GM21381 (cell line): ENCODE measurements at regions not wholly inside any gene's neighbourhood (a gene's known extent, or its start where the extent isn't known, plus 50 kb on each side); places are given as distances from the start of the nearest gene placed in this dataset.
A peak's percentile ranks its signal among the peaks of the same experiment; 100 is the strongest.

Experiments
- ATAC-seq: cut with Tn5 transposase; IDR thresholded peaks from one replicate; pipeline ENCODE4 v1.9.1; 2021; ENCODE audit warnings: mild to moderate bottlenecking, moderate library complexity; ENCODE audit not compliant: unreplicated experiment

GRCh38 chr13:97057176-97057575 lies 62.9 kb upstream of the OXGR1 start:
- no peak for ATAC-seq

- ATAC-seq: no peak
These were observed 64.1 kb upstream of the OXGR1 start for GRCh38 chr13:97058391-97058790.

- no peak for ATAC-seq
These were observed 64.7 kb upstream of the OXGR1 start for GRCh38 chr13:97058926-97059325.

GRCh38 chr13:97067017-97067895 lies 73.0 kb upstream of the OXGR1 start:
- ATAC-seq: no peak

- no peak for ATAC-seq
These were observed 73.9 kb upstream of the OXGR1 start for GRCh38 chr13:97068151-97068550.

GRCh38 chr13:97069050-97069815 lies 75.0 kb upstream of the OXGR1 start:
- no peak for ATAC-seq

- no peak for ATAC-seq
These were observed 78.0 kb upstream of the OXGR1 start for GRCh38 chr13:97072297-97072696.

- ATAC-seq: no peak
These were observed 80.3 kb upstream of the OXGR1 start for GRCh38 chr13:97074618-97075017.

- no peak for ATAC-seq
These were observed 82.6 kb upstream of the OXGR1 start for GRCh38 chr13:97076898-97077297.

- ATAC-seq: no peak
These were observed 83.1 kb upstream of the OXGR1 start for GRCh38 chr13:97077341-97077740.

GRCh38 chr13:97079726-97080125 lies 85.5 kb upstream of the OXGR1 start:
- ATAC-seq: no peak

GRCh38 chr13:97082461-97083207 lies 88.4 kb upstream of the OXGR1 start:
- ATAC-seq: no peak

GRCh38 chr13:97091196-97091595 lies 96.9 kb upstream of the OXGR1 start:
- no peak for ATAC-seq

GRCh38 chr13:97100821-97101220 lies 106.5 kb upstream of the OXGR1 start:
- peak; percentile 77 for ATAC-seq

- no peak for ATAC-seq
These were observed 107.8 kb upstream of the OXGR1 start for GRCh38 chr13:97101912-97102708.

GRCh38 chr13:97106323-97106722 lies 112.0 kb upstream of the OXGR1 start:
- no peak for ATAC-seq

GRCh38 chr13:97107815-97108529 lies 113.7 kb upstream of the OXGR1 start:
- no peak for ATAC-seq

GRCh38 chr13:97108530-97108900 lies 113.6 kb upstream of the MBNL2 start:
- no peak for ATAC-seq

- no peak for ATAC-seq
These were observed 112.9 kb upstream of the MBNL2 start for GRCh38 chr13:97109256-97109655.
